SK-N-DZ (cell line): ENCODE measurements at regions not wholly inside any gene's neighbourhood (a gene's known extent, or its start where the extent isn't known, plus 50 kb on each side); places are given as distances from the start of the nearest gene placed in this dataset.
"Not testable (repeated sequence)": the region's sequence is repeated elsewhere in the genome, so short reads cannot be mapped to it uniquely, and the experiment has no call there.

ENCODE experiments used
- DNase-seq: peaks from one replicate; pipeline ENCODE4 v3.0.0-alpha.2; 2015; ENCODE audit warnings: low spot score

DNA sequence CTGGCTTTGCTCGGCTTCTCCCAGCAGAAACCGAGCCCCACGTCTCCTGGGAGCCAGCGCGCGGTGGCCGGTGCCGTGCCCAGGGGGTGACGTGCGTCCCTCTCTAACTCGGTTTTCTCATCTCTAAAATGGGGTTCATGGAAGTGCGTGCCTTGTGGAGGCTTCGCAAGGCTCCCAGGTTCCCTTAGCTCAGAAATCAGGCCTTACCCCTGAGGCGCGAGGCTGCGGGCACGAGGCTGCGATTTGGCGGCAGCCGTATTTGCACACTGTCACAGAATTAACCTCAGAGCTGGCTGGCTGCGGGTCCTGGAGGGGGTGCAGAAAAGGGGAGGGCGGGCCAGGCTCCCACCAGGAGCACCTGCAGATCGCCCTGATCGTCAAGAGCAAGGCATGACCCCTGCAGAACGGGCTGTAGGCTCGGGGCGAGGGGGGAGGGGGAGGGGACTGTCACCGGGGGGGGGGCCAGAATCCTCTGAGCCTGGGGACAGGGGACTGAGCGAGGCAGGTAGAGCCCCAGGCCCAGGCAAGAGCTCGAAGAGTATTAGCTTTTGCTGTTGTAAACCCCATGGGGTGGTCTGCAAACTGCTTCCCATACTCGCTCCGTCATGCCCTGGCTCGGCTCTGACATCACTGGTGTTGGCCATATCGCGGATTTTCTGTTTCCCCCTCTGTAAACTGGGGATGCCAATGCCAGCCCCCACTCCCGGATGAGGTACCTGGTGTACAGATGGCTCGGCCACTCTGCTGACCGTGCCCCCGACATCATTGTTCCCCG, 62.2 kb downstream of the CCNE1 start:
- DNase-seq, result no peak

DNA sequence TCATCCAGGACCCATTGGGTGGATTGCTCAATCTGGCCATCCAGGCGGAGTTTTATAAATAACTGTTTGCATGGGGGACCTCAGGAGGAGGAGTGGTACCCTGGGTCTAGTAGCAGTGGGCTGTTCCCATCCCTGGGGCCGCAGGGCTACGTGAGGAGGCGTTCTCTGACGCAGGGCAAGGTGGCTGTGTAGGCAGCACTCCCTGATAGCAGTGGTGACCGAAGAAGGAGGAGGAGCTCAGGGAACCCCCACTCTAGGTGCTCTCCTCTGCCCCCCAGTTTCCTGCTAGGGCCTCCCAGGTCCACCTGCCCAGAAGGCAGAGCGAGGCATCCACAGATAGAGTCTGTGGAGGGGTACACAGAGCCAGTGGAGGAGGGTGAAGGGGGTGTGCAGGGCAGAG, 64.1 kb downstream of the CCNE1 start:
- no peak for DNase-seq

DNA sequence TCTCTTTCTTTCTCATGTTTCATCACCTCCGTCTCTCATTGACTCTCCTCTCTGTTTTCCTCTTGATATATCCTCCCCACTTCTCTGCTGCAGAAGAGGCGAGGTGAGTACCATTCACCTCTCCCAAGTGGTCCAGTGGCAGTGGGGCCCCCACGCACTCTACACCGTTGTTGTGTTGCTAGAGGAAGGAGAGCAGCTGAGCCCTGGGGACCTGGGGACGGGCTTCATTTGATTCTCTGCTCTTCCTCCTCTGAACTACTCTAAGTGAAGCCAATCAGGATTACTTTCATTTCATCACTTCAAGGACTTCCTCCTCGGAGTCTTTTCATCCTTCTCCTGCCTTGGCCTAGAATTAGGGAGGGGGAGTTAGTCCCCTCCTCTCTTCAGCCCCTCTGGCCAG, 64.6 kb downstream of the CCNE1 start:
- no peak for DNase-seq

DNA sequence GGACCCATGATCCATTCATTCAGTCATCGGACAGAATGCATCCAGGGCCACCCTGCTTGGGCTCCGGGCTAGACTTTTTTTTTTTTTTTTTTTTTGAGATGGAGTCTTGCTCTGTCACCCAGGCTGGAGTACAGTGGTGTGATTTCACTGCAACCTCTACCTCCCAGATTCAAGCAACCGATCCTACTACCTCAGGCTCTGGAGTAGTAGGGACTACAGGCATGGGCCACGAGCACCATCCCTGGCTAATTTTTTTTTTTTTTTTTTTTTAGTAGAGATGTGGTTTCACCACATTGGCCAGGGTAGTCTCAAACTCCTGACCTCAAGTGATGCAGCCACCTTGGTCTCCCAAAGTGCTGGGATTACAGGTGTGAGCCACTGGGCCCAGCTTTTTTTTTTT, 65.1 kb downstream of the CCNE1 start:
- not testable (repeated sequence) for DNase-seq

DNA sequence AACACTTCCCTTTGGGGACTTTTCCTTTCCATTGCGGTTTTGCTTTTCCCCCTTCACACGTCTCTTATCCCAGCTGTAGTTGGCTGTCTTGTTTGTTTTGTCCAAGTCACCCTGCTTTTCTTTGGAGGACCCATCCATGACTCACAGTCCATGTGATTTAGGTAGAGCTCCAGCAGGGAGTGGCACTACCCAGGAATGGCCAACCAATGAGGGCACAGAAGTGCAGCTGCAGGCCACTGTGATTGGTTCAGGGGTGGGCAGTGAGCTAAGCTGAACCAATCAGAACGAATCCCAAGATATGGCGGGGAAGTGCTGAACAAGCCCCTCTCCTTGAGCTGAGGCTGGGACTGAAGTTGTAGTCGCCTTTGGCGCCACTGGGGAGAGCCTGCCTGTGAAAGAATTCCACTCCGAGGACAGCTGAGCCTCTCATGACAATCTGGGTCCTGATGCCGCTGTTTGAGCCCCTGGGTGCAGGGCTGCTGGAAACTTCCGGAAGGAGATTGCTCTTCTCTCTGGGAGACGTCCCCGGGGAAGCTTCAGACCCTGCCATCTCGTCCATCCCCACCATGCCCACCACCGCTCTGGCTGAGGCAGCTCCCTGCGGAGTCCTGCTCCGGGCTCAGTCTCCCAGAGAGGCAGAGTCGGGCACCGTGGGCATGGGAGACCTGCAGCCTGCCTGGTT, 62.9 kb upstream of the URI1 start:
- DNase-seq, result peak; percentile 50

DNA sequence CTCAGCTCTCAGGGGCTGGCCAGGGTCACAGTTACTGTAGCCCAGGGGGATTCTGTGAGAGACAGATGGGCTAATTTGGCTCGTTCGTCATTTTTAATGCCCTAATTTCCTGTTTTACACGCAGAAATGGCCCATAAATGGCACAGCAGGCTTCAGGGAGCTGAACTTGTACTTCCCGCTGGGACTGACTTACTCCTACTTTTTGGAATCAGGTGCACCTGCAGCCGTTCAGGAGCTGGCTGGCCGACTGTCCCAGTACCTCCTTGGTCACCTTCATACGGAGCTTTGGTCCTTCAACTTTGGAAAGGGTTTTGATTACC, 62.4 kb upstream of the URI1 start:
- no peak for DNase-seq

DNA sequence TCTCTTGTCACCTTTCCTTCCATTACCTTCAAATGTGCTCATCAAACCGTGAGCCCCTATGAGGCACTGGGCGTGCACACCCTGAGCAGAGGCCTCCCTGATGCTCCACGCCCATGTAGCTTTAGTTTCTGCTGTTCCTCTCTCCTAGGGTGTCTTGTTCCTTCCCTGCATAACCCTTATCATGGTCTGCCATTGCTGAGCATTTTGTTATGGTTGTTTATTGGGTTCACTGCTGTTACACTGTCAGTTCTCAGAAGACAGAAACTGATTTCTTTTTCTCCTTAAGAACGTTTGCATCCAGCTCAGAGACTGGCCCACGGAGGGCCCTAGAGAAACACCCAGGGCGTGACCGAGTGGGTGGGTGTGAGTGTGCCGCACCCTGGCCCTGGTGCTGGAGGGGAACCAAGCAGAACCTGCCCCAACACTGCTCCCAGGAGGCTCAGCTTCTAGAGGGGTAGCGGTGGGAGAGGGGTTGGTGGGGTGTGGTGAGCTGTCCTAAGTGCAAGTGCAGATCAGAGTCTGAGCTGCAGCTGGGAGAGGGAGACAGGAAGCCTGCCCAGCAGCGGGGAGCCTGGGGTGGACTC, 61.4 kb upstream of the URI1 start:
- no peak for DNase-seq

DNA sequence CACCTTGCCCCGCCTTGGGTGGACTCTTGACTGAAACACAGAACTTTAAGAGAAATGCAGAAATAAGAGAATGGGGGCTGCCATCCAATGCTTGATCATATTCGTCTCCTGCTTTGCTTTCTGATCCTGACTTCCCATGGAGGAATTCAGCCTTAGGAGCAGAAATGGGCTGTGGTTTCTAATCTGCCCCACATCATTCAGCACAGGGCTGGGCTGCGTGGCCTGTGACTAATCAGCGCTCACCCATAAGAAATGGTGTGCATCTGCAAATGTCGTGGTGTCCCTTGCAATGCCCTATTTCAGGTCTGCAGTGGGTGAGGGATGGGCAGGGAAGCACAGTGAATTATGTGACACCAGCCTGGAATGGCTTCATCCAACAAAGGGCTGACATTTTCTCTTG, 60.7 kb upstream of the URI1 start:
- DNase-seq, result no peak

DNA sequence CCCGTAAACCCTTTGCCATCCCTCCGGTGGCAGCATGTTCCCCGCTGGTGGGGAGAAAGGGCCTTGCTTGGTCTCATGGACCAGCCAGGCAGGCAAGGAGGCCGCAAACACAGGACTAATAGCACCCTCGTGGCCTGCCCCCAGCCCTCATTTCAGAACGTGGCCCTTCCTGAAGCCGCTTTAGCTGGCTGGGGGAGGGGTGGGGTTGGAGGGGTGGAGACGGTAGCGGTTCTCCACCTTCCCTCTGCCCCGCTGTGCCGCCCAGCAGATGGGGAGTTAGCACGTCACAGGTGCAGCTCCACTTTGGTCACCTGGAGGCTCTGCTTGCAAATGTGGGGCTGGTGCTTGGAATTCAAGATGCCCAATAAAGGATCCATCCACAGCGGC, 59.3 kb upstream of the URI1 start:
- no peak for DNase-seq

DNA sequence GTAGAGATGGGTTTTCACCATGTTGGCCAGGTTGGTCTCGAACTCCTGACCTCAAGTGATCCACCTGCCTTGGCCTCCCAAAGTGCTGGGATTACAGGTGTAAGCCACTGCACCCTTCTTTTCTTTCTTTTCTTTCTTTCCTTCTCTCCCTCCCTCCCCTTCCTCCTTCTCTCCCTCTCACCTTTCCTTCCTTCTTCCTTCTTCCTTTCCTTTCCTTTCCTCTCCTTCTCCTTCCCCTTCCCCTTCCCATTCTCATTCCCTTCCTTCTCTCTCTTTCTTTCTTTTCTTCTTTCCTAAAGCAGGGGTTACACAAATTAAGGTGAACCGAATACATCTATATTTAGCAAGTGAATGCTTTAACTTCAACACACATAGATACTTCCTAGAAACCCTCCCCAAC, 58.0 kb upstream of the URI1 start:
- DNase-seq, result no peak

DNA sequence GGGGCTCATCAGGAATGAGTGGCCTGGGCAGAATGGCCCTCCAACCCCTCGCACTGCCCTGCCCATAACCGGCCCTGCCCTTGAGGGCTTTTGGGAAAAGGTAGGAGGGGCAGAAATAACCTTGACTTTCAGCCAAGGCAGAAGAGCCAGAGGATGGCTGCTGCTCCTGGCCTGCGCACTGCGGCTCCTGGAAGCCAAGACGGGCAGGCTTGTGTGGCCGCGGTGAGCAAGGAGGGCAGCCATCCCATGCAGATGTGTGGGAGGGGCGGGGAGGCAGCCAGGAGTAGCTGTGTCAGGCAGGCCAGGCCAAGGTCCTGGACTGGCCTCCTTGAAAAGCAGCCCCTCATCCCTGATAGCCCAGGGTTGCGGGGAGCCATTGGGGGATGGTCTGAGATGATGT, 57.6 kb upstream of the URI1 start:
- DNase-seq, result no peak

DNA sequence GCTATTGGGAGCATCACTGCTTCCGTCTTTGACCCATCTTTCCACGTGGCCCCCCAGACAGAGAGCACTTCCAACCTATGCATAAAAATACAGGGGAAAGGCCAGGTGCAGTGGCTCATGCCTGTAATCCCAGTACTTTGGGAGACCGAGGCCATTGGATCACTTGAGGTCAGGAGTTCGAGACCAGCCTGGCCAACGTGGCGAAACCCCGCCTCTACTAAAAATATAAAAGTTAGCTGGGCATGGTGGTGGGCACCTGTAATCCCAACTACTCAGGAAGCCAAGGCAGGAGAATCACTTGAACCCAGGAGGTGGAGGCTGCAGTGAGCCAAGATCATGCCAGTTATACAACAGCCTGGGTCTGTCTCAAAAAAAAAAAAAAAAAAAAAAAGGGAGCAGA, 55.9 kb upstream of the URI1 start:
- not testable (repeated sequence) for DNase-seq

DNA sequence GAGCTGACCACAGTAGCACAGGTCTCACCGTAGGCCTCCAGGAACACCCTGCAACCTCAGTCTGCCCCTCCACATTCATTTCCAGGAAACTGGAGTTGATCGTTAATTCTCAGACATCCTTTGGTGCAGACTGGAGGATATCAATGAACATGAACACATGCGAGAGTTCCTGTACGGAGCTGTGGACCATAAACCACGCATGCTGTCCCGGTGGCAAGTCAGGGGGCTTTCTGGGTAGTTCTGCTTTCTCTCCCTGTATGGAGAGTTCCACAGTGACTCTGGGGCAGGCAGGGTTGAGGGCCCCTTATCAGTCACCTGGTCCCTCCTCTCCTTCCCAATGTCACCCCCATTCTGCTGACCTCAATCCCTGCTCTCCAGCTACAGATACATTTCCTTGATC, 55.5 kb upstream of the URI1 start:
- no peak for DNase-seq

DNA sequence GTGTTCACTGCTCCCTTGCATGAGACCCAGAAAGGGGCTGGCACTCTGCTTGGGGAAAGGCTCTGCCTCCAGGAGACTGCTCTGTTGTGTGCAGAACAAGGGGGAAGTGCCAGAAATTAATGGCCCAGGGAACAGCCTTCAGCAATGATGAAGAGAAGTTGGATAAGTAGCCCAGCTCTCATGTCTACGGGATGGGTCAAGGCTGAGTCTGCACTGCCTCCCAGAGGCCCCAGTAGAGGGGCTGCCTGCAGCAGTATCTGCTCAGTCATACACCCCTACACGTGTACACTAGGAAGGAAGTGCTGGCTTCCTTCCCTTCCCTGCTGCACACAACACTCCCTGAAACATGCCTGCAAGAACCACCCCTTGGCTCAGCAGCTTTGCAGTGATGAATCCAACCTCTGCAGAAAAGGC, 54.6 kb upstream of the URI1 start:
- no peak for DNase-seq

DNA sequence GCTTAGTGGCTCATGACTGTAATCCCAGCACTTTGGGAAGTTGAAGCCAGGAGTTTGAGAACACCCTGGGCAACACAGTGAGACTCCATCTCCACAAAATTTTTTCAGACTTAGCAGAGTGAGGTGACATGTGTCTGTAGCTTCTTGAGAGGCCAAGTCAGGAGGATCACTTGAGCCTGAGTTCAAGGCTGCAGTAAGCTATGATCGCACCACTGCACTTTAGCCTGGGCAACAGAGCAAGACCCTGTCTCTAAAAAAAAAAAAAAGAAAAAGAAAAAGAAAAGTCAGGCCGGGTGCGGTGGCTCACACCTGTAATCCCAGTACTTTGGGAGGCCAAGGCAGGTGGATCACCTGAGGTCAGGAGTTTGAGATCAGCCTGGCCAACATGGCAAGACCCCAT, 54.0 kb upstream of the URI1 start:
- not testable (repeated sequence) for DNase-seq

DNA sequence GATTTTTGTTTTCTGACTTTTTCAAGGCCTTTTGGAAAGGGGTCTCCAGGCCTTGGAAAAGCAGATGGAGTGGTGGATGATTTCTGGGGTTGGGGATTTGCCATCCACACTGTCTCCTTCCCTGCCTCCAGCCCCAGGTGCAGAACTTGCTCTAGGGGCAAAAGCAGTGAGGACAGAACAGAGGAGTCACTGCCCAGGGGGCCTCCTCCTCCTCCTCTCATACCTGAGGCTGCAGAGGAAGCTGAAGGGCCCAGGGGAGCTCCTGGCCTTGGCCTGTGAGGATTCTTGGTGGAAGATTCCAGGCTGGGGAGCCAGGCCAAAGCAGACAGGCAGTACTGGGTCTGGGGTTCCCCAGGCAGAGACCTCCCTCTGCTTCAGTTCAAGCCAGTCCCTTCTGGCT, 52.3 kb upstream of the URI1 start:
- no peak for DNase-seq

DNA sequence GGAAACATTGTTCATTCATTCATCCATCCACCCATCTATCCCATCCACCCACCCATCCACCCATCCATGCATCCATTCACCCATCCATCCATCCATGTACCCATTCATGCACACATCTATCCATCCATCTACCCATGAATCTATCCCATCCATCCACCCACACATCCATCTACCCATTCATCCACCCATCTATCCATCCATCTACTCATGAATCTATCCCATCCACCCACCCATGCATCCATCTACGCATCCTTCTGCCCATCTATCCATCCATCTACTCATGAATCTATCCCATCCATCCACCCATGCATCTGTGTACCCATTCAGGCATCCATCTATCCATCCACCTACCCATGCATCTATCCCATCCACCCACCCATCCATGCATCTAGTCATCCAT, 51.6 kb upstream of the URI1 start:
- DNase-seq, result no peak
